ENCODE measurements at regions not wholly inside any gene's neighbourhood (a gene's known extent, or its start where the extent isn't known, plus 50 kb on each side); places are given as distances from the start of the nearest gene placed in this dataset.

- TF ChIP-seq CTCF (conservative IDR thresholded peaks at IDR 0.05; ENCODE audit: low read depth, low read length) (no peak), POLR2A (IDR thresholded peaks at IDR 0.05; ENCODE audit: low read depth, low read length) (no peak), SMC3 (IDR thresholded peaks at IDR 0.05; ENCODE audit: low read depth, low read length) (no peak), BHLHE40 (IDR thresholded peaks at IDR 0.05; ENCODE audit: low read depth, low read length) (no peak), RCOR1 (IDR thresholded peaks at IDR 0.05; ENCODE audit: insufficient replicate concordance, low read length) (no peak), RAD21 (IDR thresholded peaks at IDR 0.05; ENCODE audit: low read length) (no peak), USF2 (IDR thresholded peaks at IDR 0.05; ENCODE audit: low read depth, low read length) (no peak), MAFK (IDR thresholded peaks at IDR 0.05; ENCODE audit: low read depth, low read length) (no peak)
Observed at GRCh38 chr10:107356396-107356795, 191.9 kb upstream of the SORCS1 start.

Data from IMR-90 (cell line).